Iris pigment epithelial cell (primary cell): ENCODE measurements at regions not wholly inside any gene's neighbourhood (a gene's known extent, or its start where the extent isn't known, plus 50 kb on each side); places are given as distances from the start of the nearest gene placed in this dataset.
A peak's percentile ranks its signal among the peaks of the same experiment; 100 is the strongest.
"Not testable (repeated sequence)": the region's sequence is repeated elsewhere in the genome, so short reads cannot be mapped to it uniquely, and the experiment has no call there.

ENCODE experiments used
- DNase-seq: peaks from one replicate; pipeline ENCODE4 v3.0.0-alpha.2; 2011; ENCODE audit warnings: low read depth

DNA sequence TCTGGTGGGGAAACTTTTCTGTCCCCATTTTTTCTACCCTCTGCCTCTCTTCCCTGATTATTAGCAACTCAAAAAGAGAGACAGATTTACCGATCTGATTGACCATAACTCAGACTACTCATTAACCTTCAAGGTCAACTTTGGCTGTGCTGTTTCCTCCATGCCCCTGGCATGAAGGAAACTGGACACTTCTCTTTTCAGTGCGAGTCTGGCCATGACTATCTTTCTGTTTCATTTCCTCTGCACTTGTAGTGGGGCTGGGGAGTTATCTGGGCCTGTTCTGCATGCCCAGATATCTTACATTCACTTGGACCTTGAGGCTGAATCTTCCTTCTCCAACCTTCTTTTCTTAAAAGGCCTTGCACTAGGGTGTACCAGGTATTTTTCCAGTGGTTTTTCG is 76.9 kb upstream of the SLCO2A1 start:
- no peak for DNase-seq

DNA sequence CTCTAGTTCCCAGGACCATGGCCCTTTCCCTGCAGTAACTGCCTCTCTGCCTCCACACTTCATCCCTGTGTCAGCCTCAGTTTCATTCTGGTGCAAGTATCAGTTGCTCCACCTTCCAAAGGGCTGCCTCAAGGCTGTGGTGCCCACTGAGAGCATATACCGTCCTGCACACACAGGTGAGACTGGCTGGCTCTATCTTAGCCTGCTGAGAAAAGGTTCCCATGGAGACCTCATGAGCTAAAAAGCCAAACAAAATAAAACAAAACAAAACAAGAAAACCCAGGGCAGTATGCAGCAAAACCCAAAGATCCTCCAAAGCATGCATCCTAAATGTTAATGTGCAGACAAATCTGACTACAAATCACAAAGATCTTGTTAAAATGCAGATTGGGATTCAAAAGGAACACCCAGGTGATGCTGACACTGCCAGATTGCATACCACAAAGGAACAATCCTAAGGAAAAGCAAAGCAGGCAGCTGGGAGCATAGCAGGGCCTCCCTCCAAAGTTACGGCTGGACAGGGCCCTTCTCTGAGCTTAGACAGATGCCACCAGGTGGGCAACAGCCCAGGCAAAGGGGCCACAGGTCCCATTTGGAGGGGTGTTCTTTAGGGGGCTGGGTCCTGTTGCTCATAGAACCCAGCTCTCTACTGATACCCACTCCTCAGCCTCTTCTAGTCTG is 76.3 kb upstream of the SLCO2A1 start:
- DNase-seq: no peak

DNA sequence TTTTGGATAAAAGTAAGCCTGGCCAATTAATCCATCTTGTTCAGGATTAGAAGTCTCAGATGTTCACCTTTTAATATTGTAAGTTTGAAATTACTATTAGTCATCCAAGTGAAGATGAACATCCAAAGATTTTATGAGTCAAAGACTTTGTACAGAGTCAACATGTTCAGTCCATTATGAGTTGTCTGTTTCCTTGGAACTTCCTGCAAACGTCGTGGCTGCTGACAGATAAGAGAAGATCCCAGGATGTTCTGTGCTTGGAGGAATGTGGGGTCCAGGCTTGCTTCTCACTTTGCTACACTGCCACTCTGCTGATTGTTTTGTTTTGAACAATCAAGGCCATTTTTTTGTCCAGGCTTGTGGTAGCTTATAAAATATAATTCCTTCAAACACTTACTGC is 74.3 kb upstream of the SLCO2A1 start:
- DNase-seq: peak; percentile 20

DNA sequence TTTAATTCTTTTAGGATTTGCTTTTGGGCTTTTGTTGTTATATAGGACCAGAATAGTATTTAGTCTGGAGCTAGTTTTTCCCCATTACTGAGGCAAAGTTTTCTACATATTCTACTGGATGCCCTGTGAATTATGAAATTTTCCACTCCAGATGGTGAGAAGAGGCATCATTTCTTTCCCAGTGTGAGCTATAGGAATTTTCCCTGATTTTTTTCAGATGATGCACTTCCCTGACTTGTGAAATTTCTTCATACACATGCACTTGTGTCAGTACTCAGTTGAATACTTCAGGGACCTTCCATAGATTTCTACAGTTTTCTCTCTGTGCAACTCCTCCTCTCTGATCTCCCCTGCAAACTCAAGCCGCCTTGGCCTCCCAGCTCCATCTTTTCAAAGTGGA is 73.7 kb upstream of the SLCO2A1 start:
- no peak for DNase-seq

DNA sequence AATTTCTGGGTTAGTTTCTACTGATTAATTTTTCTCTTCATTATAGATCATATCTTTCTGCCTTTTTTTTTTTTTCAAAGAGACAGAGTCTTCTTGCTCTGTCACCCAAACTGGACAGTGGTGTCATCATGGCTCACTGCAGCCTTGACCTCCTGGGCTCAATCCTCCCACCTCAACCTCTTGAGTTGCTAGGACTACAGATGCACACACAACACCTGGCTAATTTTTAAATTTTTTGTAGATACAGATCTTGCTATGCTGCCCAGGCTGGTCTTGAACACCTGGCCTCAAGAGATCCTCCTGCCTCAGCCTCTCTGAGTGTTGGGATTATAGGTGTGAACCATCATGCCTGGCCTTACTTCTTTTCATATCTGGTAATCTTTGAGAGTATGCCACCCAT is 73.3 kb upstream of the SLCO2A1 start:
- DNase-seq: no peak

DNA sequence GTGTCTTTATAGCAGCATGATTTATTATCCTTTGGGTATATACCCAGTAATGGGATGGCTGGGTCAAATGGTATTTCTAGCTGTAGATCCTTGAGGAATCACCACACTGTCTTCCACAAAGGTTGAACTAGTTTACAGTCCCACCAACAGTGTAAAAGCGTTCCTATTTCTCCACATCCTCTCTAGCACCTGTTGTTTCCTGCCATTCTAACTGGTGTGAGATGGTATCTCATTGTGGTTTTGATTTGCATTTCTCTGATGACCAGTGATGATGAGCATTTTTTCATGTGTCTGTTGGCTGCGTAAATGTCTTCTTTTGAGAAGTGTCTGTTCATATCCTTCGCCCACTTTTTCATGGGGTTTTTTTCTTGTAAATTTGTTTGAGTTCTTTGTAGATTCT is 66.5 kb upstream of the SLCO2A1 start:
- not testable (repeated sequence) for DNase-seq

DNA sequence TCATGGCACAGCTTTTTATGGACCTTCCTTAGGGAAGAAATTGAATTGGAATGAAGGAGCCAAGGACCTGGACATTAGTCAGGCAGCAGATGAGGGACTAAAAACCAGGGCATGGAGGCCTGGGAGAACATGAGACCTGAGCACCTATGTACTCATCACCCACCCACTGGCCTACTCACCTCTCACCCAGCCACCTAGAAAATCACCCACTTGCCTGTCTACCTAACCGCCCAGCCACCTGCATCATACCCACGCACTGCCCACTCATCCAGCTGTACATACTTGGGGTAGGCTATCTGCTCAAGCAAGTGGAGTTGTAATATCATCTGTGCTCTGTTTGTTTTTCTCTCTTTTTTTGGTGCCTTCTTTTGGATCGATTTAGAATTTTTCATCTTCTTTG is 65.3 kb upstream of the SLCO2A1 start:
- DNase-seq: no peak

DNA sequence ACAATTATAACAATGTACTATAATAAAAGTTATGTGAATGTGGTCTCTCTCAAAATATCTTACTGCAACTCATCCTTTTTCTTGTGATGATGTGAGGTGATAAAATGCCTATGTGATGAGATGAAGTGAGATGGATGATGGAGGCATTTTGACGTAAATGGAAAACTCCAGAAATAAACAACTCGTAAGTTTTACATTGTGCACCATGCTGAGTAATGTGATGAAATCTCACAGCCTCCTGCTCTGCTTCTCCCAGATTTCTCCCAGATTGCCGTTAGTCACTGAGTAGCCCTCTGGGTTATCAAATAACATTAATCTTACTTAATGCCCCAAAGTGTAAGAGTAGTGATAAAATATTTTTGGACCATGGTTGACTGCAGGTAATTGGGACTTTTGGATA is 64.8 kb upstream of the SLCO2A1 start:
- peak; percentile 77 for DNase-seq

DNA sequence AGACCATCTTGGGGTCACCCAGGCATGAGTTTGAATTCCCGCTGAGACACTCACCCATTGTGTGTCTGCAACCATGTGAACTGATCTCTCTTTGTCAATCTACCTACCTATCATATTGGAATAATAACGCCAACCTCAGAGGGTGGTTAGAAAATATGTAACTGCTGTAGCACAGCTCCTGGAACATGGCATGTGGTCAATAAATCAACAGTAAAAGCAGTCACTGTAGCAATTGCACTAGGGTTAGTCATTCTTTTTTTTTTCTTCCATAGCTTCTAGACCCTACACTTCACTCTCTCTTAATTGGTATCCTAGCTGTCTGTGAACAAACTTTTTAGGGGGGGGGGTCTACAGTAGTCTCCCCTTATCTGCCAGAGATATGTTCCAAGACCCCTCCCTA is 64.2 kb upstream of the SLCO2A1 start:
- DNase-seq: no peak

DNA sequence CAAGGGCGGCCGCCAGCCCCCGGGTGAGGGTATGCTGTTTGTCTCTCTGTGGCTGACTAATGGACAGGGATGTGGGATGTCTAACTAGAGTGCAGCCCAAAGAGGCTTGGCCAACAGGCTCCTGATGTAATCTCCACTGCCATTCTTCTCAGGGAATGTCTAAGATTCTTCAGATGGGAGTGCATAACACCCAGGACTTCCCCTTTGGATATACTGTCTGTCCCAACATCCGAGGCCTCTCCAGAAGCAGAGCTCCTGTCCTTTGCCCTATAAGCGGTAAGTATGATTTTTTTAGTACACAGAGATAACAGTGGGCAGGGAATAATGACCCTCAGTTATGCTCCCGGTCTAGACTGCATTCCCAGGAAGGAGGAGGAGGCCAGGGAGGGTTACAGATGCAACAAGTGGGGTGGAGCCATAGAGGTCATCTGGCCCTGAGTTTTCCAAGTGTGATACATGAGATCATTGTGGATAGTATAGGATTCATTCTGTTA is 62.5 kb upstream of the SLCO2A1 start:
- DNase-seq: peak; percentile 31

DNA sequence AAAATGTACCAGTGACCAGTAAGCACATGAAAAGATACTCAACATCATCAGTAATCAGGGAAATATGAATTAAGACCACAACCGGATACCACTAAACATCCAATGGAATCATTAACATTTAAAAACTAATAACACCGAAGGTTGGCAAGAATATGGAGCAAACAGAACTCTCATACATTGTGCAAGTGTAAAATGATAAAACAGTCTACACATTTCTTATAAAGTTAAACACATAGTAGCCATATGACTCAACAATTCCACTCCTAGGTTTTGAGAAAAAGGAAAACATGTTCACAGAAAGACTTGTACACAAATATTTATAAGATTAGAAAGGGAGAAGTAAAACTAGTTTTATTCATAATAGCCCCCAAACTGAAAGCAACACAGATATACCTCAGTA is 60.3 kb upstream of the SLCO2A1 start:
- DNase-seq: peak; percentile 66

DNA sequence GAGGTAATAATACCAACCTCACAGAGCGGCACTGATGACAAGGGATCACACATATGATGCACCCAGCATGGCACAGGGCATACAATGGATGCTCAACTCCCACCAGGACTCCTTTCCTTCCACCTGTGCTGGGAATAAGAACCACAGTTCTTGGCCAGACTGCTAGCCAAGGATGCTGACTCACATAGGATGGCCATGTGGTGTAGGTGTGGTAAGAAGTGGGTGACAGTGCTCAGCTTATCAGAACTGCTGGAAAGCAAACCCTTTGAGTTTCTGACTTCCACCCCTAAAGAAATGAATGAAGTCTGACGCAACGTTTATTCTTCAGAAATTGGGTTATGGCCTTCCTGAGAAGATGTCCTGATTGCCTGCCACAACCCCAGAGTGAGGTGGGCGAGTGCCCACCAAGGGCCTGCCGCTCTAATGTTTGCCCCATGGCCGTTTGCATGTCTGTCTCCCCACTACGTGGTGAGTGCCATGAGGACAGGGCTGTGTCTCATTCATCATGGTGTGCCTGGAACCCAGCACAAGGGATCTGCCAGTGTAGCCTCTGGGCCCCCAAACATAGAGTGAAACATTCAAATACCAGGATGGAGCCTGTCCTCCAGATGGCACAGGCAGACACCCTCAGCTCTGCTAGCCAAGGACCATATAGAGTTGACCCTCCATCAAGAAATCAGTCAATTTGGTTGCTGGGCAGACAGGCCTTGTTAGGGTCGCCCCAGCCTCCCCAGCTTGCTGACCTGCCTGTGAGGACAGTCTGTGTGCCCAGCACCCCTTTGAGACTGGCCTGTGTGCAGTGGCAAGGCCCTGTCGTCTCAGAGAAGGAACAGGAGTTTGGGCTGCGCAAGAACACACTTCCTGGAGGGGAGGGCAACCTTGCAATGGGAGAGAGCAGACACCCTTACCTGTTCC is 57.6 kb upstream of the SLCO2A1 start:
- no peak for DNase-seq

DNA sequence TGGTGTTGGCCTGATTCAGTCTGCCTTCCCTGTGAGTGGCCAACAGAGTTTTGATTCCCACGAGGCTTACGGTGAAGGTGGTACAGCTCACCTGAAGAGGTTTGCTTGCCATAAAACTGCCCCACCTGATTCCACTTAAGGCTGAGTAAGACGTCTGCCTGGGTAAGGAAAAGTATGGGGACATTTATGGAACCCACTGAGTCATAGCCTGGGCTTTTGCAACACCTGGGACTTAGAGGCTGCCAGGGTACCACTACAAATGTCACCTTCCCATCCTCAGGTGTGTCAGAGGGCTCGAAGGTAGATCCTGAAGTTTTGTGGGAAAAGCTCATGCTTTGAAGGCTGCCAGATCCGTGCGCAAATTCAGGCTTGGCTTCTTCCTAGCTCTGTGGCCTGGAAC is 56.9 kb upstream of the SLCO2A1 start:
- DNase-seq: no peak

DNA sequence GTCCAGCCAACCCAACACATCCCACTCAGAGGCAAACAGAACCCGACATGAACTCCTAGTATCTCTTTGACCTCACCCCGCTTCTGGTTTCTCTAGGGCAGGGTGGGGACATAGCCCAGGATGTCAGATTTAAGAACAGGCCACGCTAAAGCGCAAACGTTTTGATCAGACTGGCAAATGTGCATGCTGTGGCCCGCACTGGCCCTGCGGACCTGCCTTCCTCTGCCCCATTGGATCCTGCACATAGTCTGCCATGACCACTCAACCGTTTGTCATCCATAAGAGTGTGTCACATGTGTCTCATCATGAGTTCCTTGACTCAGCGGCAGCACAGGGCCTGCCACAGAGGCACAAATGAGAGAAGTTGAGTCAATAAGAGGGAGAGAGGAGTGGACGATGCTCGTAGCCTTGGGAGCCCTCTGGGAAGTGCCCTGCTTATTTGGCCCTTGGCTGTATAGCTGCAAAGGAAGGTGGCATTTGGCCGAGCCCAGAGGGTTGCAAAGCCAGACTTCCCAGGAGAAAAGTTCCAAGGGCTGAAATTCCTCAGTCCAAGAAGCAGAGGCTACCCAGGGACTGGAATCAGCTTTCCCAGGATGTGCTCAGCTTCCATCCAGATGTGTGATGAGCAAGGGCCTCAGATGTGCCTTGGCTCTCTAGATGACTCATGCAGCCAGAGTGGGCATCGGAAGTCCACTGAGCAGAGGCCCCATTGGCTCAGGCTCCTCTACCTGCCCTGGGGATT is 55.5 kb upstream of the SLCO2A1 start:
- DNase-seq: no peak

DNA sequence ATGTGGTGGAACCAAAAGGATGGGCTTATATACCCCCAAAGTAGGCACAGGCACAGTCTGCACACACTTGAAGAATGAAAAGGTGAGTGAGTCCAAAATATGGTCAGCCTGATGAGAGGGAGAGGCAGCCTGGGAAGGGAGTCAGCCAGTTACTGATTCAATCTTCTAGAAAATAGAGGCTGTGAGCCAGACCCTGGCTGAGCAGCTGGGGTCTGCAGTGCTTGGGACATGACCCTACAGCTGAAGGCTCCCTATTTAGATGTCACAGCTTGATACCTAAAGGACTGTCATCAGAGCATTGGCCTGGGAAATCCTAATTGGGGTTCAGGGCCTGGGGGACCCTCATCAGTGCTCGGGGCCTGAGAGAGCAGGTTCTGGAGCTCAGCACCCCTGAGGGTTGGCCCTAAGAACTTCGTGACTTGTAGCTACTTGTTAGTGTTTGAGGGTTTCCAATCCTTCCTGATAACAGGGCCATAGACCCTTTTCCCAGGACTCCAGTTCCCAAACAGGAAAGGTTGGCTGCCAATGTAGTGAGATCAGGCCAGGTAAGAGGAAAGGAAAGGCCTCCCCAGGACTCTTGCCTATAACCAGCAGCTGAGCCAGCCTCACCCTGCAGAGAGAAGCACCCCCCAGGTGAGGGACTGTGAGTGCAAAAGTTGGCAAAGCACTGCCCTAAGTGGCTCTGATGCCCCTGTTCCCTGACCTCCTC is 54.7 kb upstream of the SLCO2A1 start:
- DNase-seq: no peak

DNA sequence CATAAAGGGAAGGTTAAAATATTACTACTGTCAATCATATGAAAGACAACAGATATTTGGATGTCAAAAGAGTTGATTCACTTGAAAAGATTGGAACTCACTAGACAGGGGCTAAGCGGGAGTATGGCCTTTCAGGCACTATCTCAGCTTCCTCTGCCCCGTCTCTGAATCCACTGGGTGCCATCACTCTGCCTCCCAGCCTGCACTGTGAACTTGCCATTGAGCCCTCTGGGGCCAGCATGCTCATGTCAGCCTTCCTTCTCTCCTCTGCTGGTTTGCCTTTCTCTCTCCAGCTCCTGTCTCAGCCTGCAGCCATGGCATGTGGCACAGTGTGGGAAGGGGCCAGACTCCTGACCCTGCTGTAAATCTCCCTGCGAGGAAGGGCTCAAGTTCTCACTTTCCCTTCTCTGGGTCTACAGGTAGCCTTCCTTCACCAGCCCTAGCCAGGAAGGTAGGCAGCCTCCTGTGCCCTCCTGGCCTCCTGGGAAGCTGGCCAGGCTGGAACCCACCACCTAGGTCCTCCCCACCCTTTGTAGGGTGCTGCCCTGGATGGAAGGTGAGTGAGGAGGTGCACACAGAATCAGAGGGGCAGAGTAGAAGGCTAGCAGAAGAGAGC is 54.0 kb upstream of the SLCO2A1 start:
- no peak for DNase-seq

DNA sequence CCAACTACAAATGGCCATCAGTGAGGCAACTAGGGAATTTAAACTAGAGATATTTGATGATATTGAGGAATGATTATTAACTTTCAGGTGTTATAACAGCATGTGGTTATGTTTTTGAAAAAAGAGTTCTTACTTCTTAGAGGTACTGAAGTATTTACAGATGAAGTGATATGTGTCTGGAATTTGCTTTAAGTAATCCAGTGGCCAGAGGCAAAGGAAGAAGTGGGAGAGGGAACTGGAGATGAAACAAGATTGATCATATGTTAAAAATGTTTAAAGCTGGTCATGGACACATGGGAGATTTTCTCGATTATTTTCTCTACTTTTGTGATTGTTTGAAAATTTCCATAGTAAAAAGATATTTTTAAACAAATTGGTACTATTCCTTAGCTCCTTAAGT is 53.3 kb upstream of the SLCO2A1 start:
- DNase-seq: no peak

DNA sequence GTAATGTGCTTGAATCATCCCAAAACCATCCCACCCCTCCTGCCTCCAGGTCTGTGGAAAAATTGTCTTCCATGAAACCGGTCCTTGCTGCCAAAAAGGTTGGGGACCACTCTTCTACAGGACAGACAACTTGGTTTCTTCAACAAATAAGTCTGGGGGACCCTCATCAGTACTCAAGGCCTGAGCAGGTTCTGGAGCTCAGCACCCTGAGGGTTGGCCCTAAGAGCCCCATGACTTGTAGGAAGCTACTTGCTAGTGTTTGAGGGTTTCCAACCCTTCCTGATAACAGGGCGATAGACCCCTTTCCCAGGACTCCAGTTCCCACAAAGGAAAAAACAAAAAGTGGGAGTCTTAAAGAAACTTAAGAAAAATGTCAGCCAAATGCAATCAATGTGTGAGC is 52.9 kb upstream of the SLCO2A1 start:
- DNase-seq: no peak

DNA sequence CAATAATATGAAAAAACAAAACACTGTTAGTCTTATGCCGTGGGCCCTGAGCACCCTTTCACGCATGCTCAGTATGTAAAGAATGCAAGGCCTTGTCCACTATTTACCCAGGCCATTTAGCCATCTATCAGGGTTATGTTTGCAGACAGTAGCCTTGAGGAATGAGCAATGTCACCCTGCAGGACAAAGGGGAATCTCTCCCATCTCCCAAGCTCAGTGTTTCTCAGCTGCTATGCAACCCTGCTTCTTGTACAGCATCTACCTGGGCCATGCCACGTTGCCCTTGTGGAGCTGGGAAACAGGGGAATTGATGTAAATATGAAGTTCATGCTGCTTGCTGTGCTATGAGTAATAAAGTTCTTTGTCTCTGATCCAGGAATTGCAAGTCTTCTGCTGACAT is 51.5 kb upstream of the SLCO2A1 start:
- no peak for DNase-seq

DNA sequence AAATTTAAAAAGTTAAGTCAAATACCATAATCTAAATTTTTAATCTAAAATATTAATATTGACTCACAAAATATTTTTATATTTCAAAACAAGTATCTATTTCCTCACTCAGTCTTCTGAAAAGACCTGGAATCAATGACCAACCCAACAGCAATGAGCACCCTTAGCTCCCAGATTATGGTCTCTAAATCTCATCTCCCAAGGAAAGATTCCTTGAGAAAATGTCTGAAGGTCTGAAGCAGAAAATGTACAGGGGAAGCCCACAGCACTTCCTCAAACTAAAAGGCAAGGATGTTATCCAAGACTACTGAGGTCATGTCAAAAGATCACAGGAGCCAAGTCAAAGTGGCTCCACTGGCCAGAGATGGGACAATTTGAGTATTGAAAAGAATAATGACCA is 51.0 kb upstream of the SLCO2A1 start:
- no peak for DNase-seq

DNA sequence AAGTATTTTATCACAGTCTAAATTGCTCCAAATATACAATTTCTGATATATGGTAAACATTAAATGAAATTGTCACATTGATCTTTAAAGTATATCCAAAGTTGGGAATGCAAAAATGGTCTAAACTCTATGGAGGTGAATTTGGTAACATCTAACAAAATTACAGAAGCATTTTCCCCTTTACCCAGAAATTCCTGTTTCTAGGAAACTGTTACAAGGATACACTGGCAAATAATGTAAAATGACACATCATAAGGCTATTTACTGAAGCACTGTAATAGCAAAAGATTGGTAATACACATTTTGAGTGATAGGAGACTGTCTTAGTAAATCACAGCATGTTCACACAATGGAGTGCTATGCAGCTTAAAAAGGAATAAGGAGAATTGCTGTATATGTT is 50.0 kb upstream of the SLCO2A1 start:
- no peak for DNase-seq
